Loucy (cell line): ENCODE measurements at regions not wholly inside any gene's neighbourhood (a gene's known extent, or its start where the extent isn't known, plus 50 kb on each side); places are given as distances from the start of the nearest gene placed in this dataset.

ENCODE experiments used
- H2AFZ ChIP-seq: fragments of 200-600 bp; sonication (generic); 2 replicates; pipeline ENCODE4 v1.6.0; 2016; ENCODE audit warnings: antibody characterized with exemption, mild to moderate bottlenecking, low read length, moderate library complexity
- H3F3A ChIP-seq: fragments of 200-600 bp; 2 replicates; pipeline ENCODE4 v1.6.0; 2016; ENCODE audit warnings: antibody characterized with exemption, low read depth, mild to moderate bottlenecking
- H3K27me3 ChIP-seq: fragments of 200-600 bp; sonication (generic); 2 replicates; pipeline ENCODE4 v1.6.1; 2014; ENCODE audit warnings: low read length, mild to moderate bottlenecking; ENCODE audit not compliant: insufficient read depth, poor library complexity, severe bottlenecking
- H3K36me3 ChIP-seq: fragments of 200-600 bp; sonication (generic); 2 replicates; pipeline ENCODE4 v1.6.1; 2016; ENCODE audit warnings: low read length; ENCODE audit not compliant: insufficient read depth
- H3K4me1 ChIP-seq: fragments of 200-600 bp; sonication (generic); 2 replicates; pipeline ENCODE4 v1.5.1; 2014; ENCODE audit warnings: low read length, mild to moderate bottlenecking; ENCODE audit not compliant: insufficient read depth, poor library complexity, severe bottlenecking
- H3K4me2 ChIP-seq: fragments of 200-600 bp; sonication (generic); 2 replicates; pipeline ENCODE4 v1.6.0; 2014; ENCODE audit warnings: antibody characterized with exemption, low read length, low read depth, mild to moderate bottlenecking; ENCODE audit not compliant: poor library complexity, severe bottlenecking
- H3K4me3 ChIP-seq: fragments of 200-600 bp; sonication (generic); 2 replicates; pipeline ENCODE4 v1.5.1; 2014; ENCODE audit warnings: low read length, mild to moderate bottlenecking, mixed read lengths; ENCODE audit not compliant: poor library complexity, severe bottlenecking
- H3K79me2 ChIP-seq: fragments of 200-600 bp; sonication (generic); 2 replicates; pipeline ENCODE4 v1.6.1; 2014; ENCODE audit warnings: low read length; ENCODE audit not compliant: insufficient read depth
- H3K9ac ChIP-seq: fragments of 200-600 bp; sonication (generic); 2 replicates; pipeline ENCODE4 v1.6.0; 2014; ENCODE audit warnings: mild to moderate bottlenecking, low read depth, low read length, moderate library complexity; ENCODE audit not compliant: poor library complexity, severe bottlenecking
- H3K9me2 ChIP-seq: fragments of 200-600 bp; sonication (generic); replicated peaks from 2 replicates; pipeline ENCODE4 v1.6.1; 2016; ENCODE audit warnings: low read depth, low read length, mixed read lengths
- H3K9me3 ChIP-seq: fragments of 200-600 bp; sonication (generic); 2 replicates; pipeline ENCODE4 v1.6.1; 2014; ENCODE audit warnings: mild to moderate bottlenecking, antibody characterized with exemption, low read length, low read depth; ENCODE audit not compliant: insufficient read depth
- H4K20me1 ChIP-seq: fragments of 200-600 bp; sonication (generic); 2 replicates; pipeline ENCODE4 v1.6.0; 2014; ENCODE audit warnings: antibody characterized with exemption, low read length, mild to moderate bottlenecking; ENCODE audit not compliant: insufficient read depth, poor library complexity, severe bottlenecking
- EZH2phosphoT487 ChIP-seq: fragments of 200-600 bp; IDR thresholded peaks from 2 replicates; pipeline ENCODE4 v1.6.1; 2018; ENCODE audit warnings: antibody characterized with exemption, mild to moderate bottlenecking, moderate library complexity, borderline replicate concordance
- TF ChIP-seq, protein P1 (sequence below): fragments of 200-600 bp; sonication (generic); conservative IDR thresholded peaks from 2 replicates; pipeline ENCODE4 v1.5.1; 2014; ENCODE audit warnings: mild to moderate bottlenecking, antibody characterized with exemption, low read length

DNA sequence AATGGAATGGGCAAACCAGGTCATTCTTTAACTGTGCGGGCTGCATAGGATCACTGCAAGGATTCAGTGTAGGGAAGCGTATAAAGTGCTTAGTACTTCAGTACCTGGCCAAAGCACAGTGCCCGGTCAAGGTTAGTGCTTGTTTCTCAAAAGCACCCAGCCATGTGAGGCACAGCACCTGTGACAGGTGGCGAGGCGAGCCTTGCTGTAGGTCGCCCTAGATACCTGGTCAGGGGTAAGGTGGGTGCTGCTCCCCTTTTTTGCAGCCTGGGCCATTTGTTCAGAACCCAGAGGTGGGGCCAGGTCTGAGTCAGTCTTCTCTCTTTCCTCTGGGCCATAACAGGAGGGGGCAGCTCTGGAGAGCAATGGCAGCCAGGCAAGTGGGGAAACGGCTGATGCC, 172.0 kb downstream of the IRF8 start:
- Histone ChIP-seq H2AFZ (no peak overlapping the region), H3K9me2 (no peaks in the 10 kb centered on the region), H3F3A (no peaks in the 10 kb centered on the region), H3K4me2 (no peak overlapping the region), H3K79me2 (no peaks in the 10 kb centered on the region), H3K4me1 (no peaks in the 10 kb centered on the region), H3K4me3 (no peak overlapping the region), H3K36me3 (no peaks in the 10 kb centered on the region), H3K27me3 (no peaks in the 10 kb centered on the region), H3K9ac (no peak overlapping the region), H3K9me3 (no peaks in the 10 kb centered on the region), H4K20me1 (no peaks in the 10 kb centered on the region)
- TF ChIP-seq, protein P1, sequence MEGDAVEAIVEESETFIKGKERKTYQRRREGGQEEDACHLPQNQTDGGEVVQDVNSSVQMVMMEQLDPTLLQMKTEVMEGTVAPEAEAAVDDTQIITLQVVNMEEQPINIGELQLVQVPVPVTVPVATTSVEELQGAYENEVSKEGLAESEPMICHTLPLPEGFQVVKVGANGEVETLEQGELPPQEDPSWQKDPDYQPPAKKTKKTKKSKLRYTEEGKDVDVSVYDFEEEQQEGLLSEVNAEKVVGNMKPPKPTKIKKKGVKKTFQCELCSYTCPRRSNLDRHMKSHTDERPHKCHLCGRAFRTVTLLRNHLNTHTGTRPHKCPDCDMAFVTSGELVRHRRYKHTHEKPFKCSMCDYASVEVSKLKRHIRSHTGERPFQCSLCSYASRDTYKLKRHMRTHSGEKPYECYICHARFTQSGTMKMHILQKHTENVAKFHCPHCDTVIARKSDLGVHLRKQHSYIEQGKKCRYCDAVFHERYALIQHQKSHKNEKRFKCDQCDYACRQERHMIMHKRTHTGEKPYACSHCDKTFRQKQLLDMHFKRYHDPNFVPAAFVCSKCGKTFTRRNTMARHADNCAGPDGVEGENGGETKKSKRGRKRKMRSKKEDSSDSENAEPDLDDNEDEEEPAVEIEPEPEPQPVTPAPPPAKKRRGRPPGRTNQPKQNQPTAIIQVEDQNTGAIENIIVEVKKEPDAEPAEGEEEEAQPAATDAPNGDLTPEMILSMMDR, result no peak
- no peak for TF ChIP-seq EZH2phosphoT487

DNA sequence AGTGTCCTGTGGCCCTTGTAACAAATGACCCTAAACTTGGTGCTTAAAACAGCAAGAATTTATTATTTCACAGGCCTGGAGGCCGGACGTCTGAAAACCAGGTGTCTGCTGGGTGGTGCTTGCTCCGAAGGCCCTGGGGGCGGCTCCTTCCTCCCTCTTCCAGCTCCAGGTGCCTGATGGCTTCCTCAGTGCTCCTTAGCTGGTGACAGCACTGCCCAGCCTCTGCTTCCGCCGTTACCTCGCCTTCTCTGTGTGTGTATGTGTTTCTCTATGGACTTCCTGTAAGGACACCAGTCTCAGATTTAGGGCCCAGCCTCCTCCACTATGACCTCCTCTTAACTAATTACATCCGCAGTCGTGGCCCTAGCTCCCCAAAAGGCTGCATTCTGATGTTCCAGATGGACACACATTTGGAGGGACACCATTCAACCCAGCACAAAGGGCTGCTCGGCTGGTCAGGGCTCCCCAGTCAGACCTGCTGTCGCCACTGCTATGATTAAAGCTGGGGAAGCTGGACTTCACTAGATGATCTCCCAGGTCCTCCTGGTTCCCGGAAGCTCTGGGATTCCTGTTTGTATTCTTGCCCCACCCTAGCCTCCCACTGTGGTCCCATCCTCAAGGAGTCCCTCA, 172.8 kb downstream of the IRF8 start:
- H3F3A ChIP-seq, result no peaks in the 10 kb centered on the region
- no peaks in the 10 kb centered on the region for H3K27me3 ChIP-seq
- H3K9me2 ChIP-seq, result no peaks in the 10 kb centered on the region
- H4K20me1 ChIP-seq, result no peaks in the 10 kb centered on the region
- H3K4me3 ChIP-seq, result no peak overlapping the region
- TF ChIP-seq EZH2phosphoT487, result no peak
- TF ChIP-seq, protein P1, result no peak
- H2AFZ ChIP-seq, result no peak overlapping the region
- no peaks in the 10 kb centered on the region for H3K79me2 ChIP-seq
- H3K36me3 ChIP-seq, result no peaks in the 10 kb centered on the region
- no peak overlapping the region for H3K9ac ChIP-seq
- H3K9me3 ChIP-seq, result no peaks in the 10 kb centered on the region
- H3K4me1 ChIP-seq, result no peaks in the 10 kb centered on the region
- no peak overlapping the region for H3K4me2 ChIP-seq

DNA sequence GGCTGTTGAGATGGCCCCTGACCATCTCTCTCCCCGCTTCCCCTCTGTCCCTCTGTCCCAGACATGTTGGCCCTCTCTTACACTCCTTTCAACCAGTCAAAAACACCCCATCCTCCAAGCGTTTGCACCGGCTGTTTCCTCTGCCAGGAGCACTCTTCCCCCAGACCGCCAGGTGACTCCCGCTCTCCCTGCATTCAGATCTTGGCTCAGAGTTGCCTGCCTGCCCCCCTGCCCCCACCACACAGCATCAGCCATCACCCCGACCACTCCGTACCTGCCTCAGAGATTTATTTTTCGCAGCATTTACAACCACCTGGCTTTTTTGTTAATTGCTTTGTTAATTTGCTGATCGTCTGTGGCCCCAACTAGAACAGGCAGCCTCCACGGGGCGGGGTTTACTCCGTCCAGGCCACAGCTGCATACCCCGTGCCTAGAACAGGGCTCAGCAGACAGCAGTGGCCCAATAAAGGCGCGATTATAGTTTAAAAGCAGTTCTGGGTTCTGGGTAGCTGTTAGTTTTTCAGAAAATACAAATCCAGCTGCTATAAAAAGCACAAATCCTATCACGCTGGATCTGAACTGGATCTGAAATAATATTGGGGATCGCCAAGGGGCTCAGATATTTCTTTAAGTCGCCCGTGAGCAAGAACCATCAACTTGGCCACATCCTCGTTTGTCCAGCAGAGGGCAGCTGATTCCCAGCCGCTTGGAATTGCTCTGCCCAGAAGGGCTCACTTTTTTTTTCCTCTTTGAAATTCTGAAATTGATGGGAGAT, 173.6 kb downstream of the IRF8 start:
- TF ChIP-seq, protein P1, result peak; percentile 78
- no peak for TF ChIP-seq EZH2phosphoT487
- H3K36me3 ChIP-seq, result no peaks in the 10 kb centered on the region
- H3K9ac ChIP-seq, result no peak overlapping the region
- no peaks in the 10 kb centered on the region for H3K9me3 ChIP-seq
- H4K20me1 ChIP-seq, result no peaks in the 10 kb centered on the region
- H3F3A ChIP-seq, result no peaks in the 10 kb centered on the region
- no peaks in the 10 kb centered on the region for H3K4me1 ChIP-seq
- no peaks in the 10 kb centered on the region for H3K79me2 ChIP-seq
- H3K4me2 ChIP-seq, result no peak overlapping the region
- H2AFZ ChIP-seq, result no peak overlapping the region
- H3K9me2 ChIP-seq, result no peaks in the 10 kb centered on the region
- no peaks in the 10 kb centered on the region for H3K27me3 ChIP-seq
- no peak overlapping the region for H3K4me3 ChIP-seq
